GM19035 (cell line): ENCODE measurements at regions not wholly inside any gene's neighbourhood (a gene's known extent, or its start where the extent isn't known, plus 50 kb on each side); places are given as distances from the start of the nearest gene placed in this dataset.

Source experiments
- ATAC-seq: cut with Tn5 transposase; IDR thresholded peaks from one replicate; pipeline ENCODE4 v1.9.1; 2021; ENCODE audit not compliant: unreplicated experiment

GRCh38 chr2:220310451-220310861, 683.0 kb downstream of the SLC4A3 start:
- no peak for ATAC-seq

GRCh38 chr2:220315098-220315823, 687.8 kb downstream of the SLC4A3 start:
- ATAC-seq = no peak

GRCh38 chr2:220318037-220318436, 690.6 kb downstream of the SLC4A3 start:
- ATAC-seq = no peak

GRCh38 chr2:220318508-220318907, 691.1 kb downstream of the SLC4A3 start:
- ATAC-seq = no peak

- no peak for ATAC-seq
These were observed 692.9 kb downstream of the SLC4A3 start for GRCh38 chr2:220320326-220320725.

- no peak for ATAC-seq
These were observed 705.5 kb downstream of the SLC4A3 start for GRCh38 chr2:220332886-220333285.

GRCh38 chr2:220334210-220334609, 706.8 kb downstream of the SLC4A3 start:
- ATAC-seq = no peak

GRCh38 chr2:220334871-220335590, 707.6 kb downstream of the SLC4A3 start:
- no peak for ATAC-seq

- no peak for ATAC-seq
These were observed 708.1 kb downstream of the SLC4A3 start for GRCh38 chr2:220335591-220335915.

GRCh38 chr2:220336771-220337170, 709.3 kb downstream of the SLC4A3 start:
- ATAC-seq = no peak

- no peak for ATAC-seq
These were observed 710.4 kb downstream of the SLC4A3 start for GRCh38 chr2:220337611-220338440.

- no peak for ATAC-seq
These were observed 713.6 kb downstream of the SLC4A3 start for GRCh38 chr2:220341014-220341413.

- ATAC-seq = no peak
These were observed 719.5 kb downstream of the SLC4A3 start for GRCh38 chr2:220346919-220347318.

GRCh38 chr2:220347626-220348025, 720.2 kb downstream of the SLC4A3 start:
- ATAC-seq = no peak

GRCh38 chr2:220348206-220348605, 720.8 kb downstream of the SLC4A3 start:
- ATAC-seq = no peak

- ATAC-seq = no peak
These were observed 726.5 kb downstream of the SLC4A3 start for GRCh38 chr2:220353897-220354296.

- ATAC-seq = no peak
These were observed 728.6 kb downstream of the SLC4A3 start for GRCh38 chr2:220356076-220356475.

- ATAC-seq = no peak
These were observed 737.6 kb downstream of the SLC4A3 start for GRCh38 chr2:220365023-220365422.

- no peak for ATAC-seq
These were observed 739.3 kb downstream of the SLC4A3 start for GRCh38 chr2:220366765-220367164.

- ATAC-seq = no peak
These were observed 743.3 kb downstream of the SLC4A3 start for GRCh38 chr2:220370764-220371163.

- no peak for ATAC-seq
These were observed 743.8 kb downstream of the SLC4A3 start for GRCh38 chr2:220371211-220371610.

GRCh38 chr2:220373878-220374277, 746.4 kb downstream of the SLC4A3 start:
- ATAC-seq = no peak
